Endothelial cell of umbilical vein (primary cell): ENCODE measurements at regions not wholly inside any gene's neighbourhood (a gene's known extent, or its start where the extent isn't known, plus 50 kb on each side); places are given as distances from the start of the nearest gene placed in this dataset.

Source experiments
- BruUV-seq: library from RNA; stranded (reverse); fragments of 400-500 nt; replicated peaks from 2 replicates; lab custom pipeline; 2021; lab: Mats Ljungman, UMichigan
- CTCF ChIA-PET: fragments of 300-600, 350-600 bp; sonication (Branson Sonifier 250); formaldehyde crosslinking; loops from one replicate; lab custom pipeline; 2021; ENCODE audit warnings: antibody characterized with exemption, inconsistent platforms; lab: Charles Lee
- POLR2A ChIA-PET: fragments of 300-600, 350-600 bp; sonication (Branson Sonifier 250); formaldehyde crosslinking; loops from one replicate; lab custom pipeline; 2021; ENCODE audit warnings: antibody characterized with exemption, inconsistent platforms; lab: Charles Lee
- DNase-seq: peaks from one replicate; pipeline ENCODE4 v3.0.0-alpha.2; 2011; ENCODE audit warnings: low read depth, low spot score
- FAIRE-seq: peaks from 2 replicates; lab custom pipeline; 2011; peaks lifted over from hg19 to GRCh38; lab: Jason Lieb, UNC
- H2AFZ ChIP-seq: 2 replicates; pipeline ENCODE4 v1.6.0; 2012; ENCODE audit warnings: low read depth, low read length, control low read depth, inconsistent platforms
- H3K27ac ChIP-seq: 2 replicates; pipeline ENCODE4 v1.5.1; 2011; ENCODE audit warnings: low read depth, mild to moderate bottlenecking, control low read depth, low read length, moderate library complexity; ENCODE audit not compliant: insufficient read depth
- H3K27me3 ChIP-seq, 2 experiments: 2 replicates each; pipeline versions ENCODE4 v1.6.0 to v1.6.1; 2011; ENCODE audit warnings: low read length in 2 of 2, mixed read lengths in 1 of 2; ENCODE audit not compliant: control insufficient read depth in 2 of 2, insufficient read depth in 2 of 2
- H3K36me3 ChIP-seq, 2 experiments: 2 replicates in 1 of 2; 3 replicates in 1 of 2; pipeline ENCODE4 v1.5.1; 2011; ENCODE audit warnings: low read length in 2 of 2, mild to moderate bottlenecking in 1 of 2, moderate library complexity in 1 of 2; ENCODE audit not compliant: control insufficient read depth in 2 of 2, insufficient read depth in 2 of 2; ENCODE audit errors: extremely low read depth in 1 of 2
- H3K4me1 ChIP-seq: 3 replicates; pipeline ENCODE4 v1.5.1; 2011; ENCODE audit warnings: mild to moderate bottlenecking, low read length; ENCODE audit not compliant: control insufficient read depth, insufficient read depth; ENCODE audit errors: extremely low read depth
- H3K4me2 ChIP-seq: 2 replicates; pipeline ENCODE4 v1.6.1; 2011; ENCODE audit warnings: low read length, control low read depth, mixed read lengths; ENCODE audit not compliant: insufficient read depth
- H3K4me3 ChIP-seq, 3 experiments: fragments of 200-600 bp in 1 of 3; sonication (generic), shearing (Covaris generic) in 1 of 3; replicated peaks in 1 of 3; 2 replicates each; pipeline ENCODE4 v1.5.1; 2011 to 2016; ENCODE audit warnings: control low read depth in 3 of 3, low read length in 3 of 3, mild to moderate bottlenecking in 2 of 3, inconsistent platforms in 1 of 3, low read depth in 1 of 3, moderate library complexity in 1 of 3; ENCODE audit not compliant: insufficient read depth in 1 of 3
- H3K79me2 ChIP-seq: 2 replicates; pipeline ENCODE4 v1.6.0; 2012; ENCODE audit warnings: low read length, inconsistent platforms; ENCODE audit not compliant: control insufficient read depth, insufficient read depth
- H3K9ac ChIP-seq: replicated peaks from 2 replicates; pipeline ENCODE3; 2011; ENCODE audit warnings: low read length, control low read depth; ENCODE audit not compliant: insufficient read depth; ENCODE audit errors: extremely low read depth
- H3K9me1 ChIP-seq: replicated peaks from 3 replicates; pipeline ENCODE4 v1.6.0; 2011; ENCODE audit warnings: mild to moderate bottlenecking, low read length; ENCODE audit not compliant: control insufficient read depth, insufficient read depth; ENCODE audit errors: extremely low read depth
- H3K9me3 ChIP-seq: replicated peaks from 2 replicates; pipeline ENCODE4 v1.5.1; 2012; ENCODE audit warnings: low read length, inconsistent platforms; ENCODE audit not compliant: control insufficient read depth, insufficient read depth
- H4K20me1 ChIP-seq: replicated peaks from 2 replicates; pipeline ENCODE3; 2011; ENCODE audit warnings: mild to moderate bottlenecking, low read length; ENCODE audit not compliant: control insufficient read depth, insufficient read depth; ENCODE audit errors: extremely low read depth
- FOS ChIP-seq: IDR thresholded peaks from 2 replicates; pipeline ENCODE4 v1.6.1; 2011; ENCODE audit warnings: mild to moderate bottlenecking, low read length, moderate library complexity, borderline replicate concordance; ENCODE audit not compliant: insufficient read depth
- GATA2 ChIP-seq: IDR thresholded peaks from 2 replicates; pipeline ENCODE4 v1.7.0; 2011; ENCODE audit warnings: low read depth, mild to moderate bottlenecking, moderate library complexity, mixed read lengths, low read length; ENCODE audit not compliant: insufficient read length, insufficient read depth
- POLR2A ChIP-seq: IDR thresholded peaks from 2 replicates; pipeline ENCODE4 v1.6.1; 2012; ENCODE audit warnings: low read depth, mild to moderate bottlenecking, control low read depth, low read length
- dilution Hi-C: fragments of 300-500 bp; cut with MboI; formaldehyde crosslinking; loops from one replicate; pipeline ENCODE4 v1.15.0; 2019; ENCODE audit warnings: low sequenced_read_pairs; ENCODE audit not compliant: extremely low pct_ligation_motif_present
- intact Hi-C: fragments of 100-400 bp; cut with micrococcal nuclease; formaldehyde crosslinking; loops from one replicate; pipeline ENCODE4 v1.10.0; 2022

DNA sequence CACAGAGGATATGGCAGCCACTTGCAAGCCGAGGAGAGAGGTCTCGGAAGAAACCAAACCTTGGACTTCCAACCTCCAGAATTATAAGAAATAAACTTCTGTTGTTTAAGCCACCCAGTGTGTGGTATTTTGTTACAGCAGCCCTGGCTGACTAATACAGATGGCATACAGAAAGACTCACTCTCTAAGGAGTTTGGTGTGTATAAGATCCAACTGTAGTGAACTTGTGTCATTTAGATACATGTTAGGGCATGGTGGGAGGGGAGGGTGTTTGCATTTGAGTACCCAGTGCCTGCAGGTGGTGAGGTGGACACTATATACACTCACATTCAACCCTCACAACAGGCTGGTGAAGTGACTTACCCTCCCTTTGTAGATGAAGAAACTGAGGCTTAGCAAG, 233.2 kb upstream of the KLF3 start:
- H2AFZ ChIP-seq: no peak overlapping the region
- H3K4me3 ChIP-seq: no peak overlapping the region
- POLR2A ChIA-PET: no interaction called here
- H3K9me3 ChIP-seq: no peaks in the 10 kb centered on the region
- CTCF ChIA-PET: interaction anchor here (0.6 kb wide), 1 partner anchor 246 kb away, joined by 3 read pairs; no protein-coding TSS in a partner anchor
- no peak overlapping the region for H3K27ac ChIP-seq
- H3K9me1 ChIP-seq: no peaks in the 10 kb centered on the region
- H3K4me1 ChIP-seq: no peaks in the 10 kb centered on the region
- peaks cover 0 to 2% of the 10 kb centered on the region in 2 experiments for H3K27me3 ChIP-seq
- H4K20me1 ChIP-seq: no peaks in the 10 kb centered on the region
- H3K36me3 ChIP-seq: no peaks in the 10 kb centered on the region
- dilution Hi-C loops: no loop called here
- H3K79me2 ChIP-seq: no peaks in the 10 kb centered on the region
- H3K9ac ChIP-seq: no peak overlapping the region
- DNase-seq (no peak), FAIRE-seq (no peak)
- intact Hi-C loops: no loop called here
- TF ChIP-seq FOS (no peak), GATA2 (no peak)
- H3K4me2 ChIP-seq: no peak overlapping the region
- no TSS peak for BruUV-seq

- FAIRE-seq (no peak), DNase-seq (no peak)
- no peaks in the 10 kb centered on the region for H3K9me1 ChIP-seq
- no peaks in the 10 kb centered on the region for H3K27me3 ChIP-seq
- intact Hi-C loops (no loop called here), dilution Hi-C loops (no loop called here)
- no peaks in the 10 kb centered on the region for H3K36me3 ChIP-seq
- no TSS peak for BruUV-seq
- H3K9me3 ChIP-seq: no peaks in the 10 kb centered on the region
- no peak overlapping the region for H3K4me3 ChIP-seq
- H3K4me1 ChIP-seq: no peaks in the 10 kb centered on the region
- POLR2A ChIA-PET: no interaction called here
- no peak for TF ChIP-seq POLR2A
- no peak overlapping the region for H3K27ac ChIP-seq
- no peak overlapping the region for H2AFZ ChIP-seq
- H4K20me1 ChIP-seq: no peaks in the 10 kb centered on the region
- CTCF ChIA-PET: no interaction called here
- H3K79me2 ChIP-seq: no peaks in the 10 kb centered on the region
- H3K9ac ChIP-seq: no peak overlapping the region
- no peak overlapping the region for H3K4me2 ChIP-seq
Observed at GRCh38 chr4:38442073-38442788, 221.8 kb upstream of the KLF3 start.
